ENCODE measurements at regions not wholly inside any gene's neighbourhood (a gene's known extent, or its start where the extent isn't known, plus 50 kb on each side); places are given as distances from the start of the nearest gene placed in this dataset.

DNA sequence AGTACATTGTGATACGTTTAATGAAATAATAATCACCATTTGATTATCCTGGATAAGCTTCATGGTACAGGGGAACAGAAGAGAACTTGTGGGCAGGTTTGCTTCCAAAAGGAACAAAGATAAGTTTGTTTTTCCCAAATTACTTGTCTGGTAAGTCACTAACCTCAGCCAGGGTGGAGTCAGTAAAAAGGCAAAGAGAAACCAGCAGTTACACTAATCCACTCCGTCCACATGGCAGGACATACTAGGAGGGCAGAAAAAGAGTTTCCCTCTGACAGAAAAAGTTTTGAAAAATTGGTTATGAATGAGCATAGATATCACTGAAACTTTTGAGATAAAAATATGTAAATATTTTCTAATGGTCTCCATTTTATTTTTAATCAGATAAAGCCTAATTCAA, 285.9 kb downstream of the IL15 start:
- no peak for DNase-seq

DNA sequence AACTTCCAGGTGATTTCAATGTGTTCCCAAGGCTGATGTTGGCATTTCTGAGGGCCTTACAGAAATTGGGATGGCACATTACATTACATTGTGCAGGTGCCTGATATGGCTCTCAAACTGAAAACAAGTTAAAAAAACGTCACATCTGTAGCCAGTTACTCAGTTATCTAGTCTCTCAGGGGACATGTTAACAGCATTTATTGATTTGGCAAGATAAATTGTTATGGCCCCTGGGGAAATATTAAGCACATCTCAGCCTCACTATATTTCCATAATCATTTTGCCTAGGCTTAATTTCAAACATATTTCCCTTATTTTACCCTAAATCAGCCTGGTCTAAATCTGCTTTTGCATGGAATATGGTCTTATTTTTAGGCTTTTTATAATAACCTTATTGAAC, 290.0 kb downstream of the IL15 start:
- no peak for DNase-seq

DNA sequence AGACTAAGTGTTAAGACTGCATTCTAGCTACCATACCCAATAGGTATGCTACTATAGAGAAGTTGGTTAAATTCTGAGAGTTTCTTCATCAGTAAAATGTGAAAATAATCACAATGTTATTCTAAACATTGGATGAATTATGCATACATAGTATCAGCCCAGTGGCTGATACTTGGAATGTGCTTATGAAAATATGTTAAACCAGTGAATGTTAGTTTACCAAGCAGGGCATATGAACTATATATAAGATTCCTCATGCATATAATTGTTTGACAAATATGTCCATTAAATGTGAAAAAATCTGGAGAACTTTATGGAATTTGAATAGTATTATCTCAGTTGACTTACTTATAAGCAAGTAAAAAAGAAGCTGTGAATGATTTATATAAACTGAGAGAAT, 296.1 kb downstream of the IL15 start:
- no peak for DNase-seq

DNA sequence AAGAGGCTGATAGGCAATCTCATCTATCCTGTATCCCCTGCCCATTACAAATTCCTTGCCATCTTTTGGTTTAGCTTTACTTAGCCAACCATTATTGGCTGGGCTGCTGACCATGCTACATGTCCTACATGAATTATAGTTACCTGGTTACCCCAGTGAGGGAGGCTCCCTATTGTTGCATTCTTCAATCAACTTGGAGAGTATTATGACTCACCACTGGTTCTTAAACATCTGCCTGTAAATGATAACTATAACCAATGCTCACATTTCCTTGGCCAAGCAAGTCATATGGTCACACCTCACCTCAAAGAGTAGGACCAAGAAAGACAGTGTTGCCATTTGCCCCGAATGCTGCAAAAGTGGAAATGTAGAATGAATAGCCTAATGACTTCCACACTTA, 297.6 kb downstream of the IL15 start:
- DNase-seq = no peak

DNA sequence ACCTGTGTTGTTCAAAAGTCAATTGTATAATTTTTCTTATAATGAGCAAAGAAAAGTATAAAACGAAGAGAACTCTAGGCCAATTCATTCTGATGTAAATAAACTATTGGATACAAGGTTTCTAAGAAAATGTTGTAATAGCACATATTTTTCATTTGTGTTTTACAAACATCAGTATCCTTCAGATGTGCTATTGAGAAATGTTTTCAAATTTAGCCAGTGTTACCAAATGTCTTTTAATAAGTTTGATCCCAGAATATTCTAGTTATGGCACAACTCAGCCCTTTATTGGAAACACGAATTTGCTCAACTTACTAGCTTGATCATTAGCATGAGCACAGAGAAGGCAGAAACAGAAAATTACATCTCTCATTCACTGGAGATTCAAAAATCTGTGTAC, 319.3 kb downstream of the IL15 start:
- DNase-seq = no peak

DNA sequence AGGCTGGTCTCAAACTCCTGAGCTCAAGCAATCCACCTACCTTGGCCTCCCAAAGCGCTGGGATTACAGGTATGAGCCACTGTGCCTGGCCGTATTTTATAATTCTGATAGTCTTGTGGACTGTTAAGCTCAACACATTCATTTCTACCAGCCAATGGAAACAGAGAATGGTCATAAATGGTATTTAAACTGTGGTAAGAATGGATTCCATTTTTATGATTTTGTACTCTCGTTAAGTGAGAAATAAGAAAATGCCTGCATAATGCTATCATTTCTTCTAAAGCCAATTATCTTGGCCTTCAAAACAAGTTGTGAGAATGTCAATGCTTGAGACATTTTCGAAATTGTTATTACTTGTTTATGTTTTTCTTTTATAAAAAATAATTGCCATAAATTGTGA, 321.0 kb downstream of the IL15 start:
- DNase-seq = no peak

DNA sequence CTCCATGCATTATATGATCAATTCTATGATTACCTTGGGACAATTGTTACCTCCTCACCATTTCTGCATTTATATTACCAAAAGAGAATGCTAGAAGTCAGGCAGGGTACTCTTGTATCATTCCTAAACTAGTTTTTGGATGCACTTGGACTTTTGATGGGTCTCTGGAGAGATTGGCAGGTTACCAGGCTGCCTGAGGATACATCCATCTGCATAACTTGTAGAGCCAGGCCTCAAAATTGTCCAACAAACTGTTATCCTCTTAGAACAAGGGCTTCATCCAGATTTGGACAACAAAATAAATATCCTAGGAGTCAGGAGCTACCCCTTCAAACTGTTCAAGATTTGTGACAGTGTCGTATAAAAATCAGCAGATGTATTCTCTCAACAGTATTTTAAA, 326.1 kb downstream of the IL15 start:
- DNase-seq = no peak

DNA sequence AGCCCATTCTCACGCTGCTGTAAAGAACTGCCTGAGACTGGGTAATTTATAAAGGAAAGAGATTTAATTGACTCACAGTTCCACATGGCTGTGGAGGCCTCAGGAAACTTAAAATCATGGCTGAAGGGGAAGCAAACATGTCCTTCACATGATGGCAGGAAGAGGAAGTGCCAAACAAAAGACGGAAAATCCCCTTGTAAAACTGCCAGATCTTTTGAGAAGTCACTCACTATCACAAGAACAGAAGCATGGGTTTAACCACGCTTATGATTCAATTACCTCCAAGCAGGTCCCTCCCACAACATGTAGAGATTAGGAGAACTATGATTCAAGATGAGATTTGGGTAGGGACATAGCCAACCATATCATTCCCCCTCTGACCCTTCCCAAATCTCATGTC, 335.5 kb downstream of the IL15 start:
- no peak for DNase-seq

DNA sequence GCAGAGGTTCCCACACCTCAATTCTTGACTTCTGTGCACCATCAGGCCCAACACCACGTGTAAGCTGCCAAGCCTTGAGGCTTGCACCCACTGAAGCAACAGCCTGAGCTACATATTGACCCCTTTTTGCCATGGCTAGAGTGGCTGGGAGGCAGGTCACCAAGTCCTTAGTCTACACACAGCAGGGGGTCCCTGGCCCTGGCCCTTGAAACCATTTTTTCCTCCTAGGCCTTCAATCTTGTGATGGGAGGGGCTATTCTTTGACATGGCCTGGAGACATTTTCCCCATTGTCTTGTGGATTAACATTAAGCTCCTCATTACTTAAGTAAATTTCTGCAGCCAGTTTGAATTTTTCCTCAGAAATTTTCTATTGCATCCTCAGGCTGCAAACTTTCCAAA, 336.6 kb downstream of the IL15 start:
- DNase-seq = no peak

All from COR-L47 (cell line).